Neutrophil (primary cell): ENCODE measurements at regions not wholly inside any gene's neighbourhood (a gene's known extent, or its start where the extent isn't known, plus 50 kb on each side); places are given as distances from the start of the nearest gene placed in this dataset.

Source experiments
- H3K27ac ChIP-seq: fragments of 200-600 bp; sonication (generic); 2 replicates; pipeline ENCODE4 v1.5.1; 2016; ENCODE audit warnings: mild to moderate bottlenecking, moderate library complexity
- H3K27me3 ChIP-seq: fragments of 200-600 bp; sonication (generic); 2 replicates; pipeline ENCODE4 v1.6.0; 2016; ENCODE audit warnings: mild to moderate bottlenecking
- H3K36me3 ChIP-seq: fragments of 200-600 bp; sonication (generic); 2 replicates; pipeline ENCODE4 v1.5.1; 2017
- H3K4me1 ChIP-seq, 2 experiments: fragments of 200-600 bp in 1 of 2; sonication (generic) in 1 of 2; 1 replicate in 1 of 2; 2 replicates in 1 of 2; pipeline versions ENCODE4 v1.5.1 to v1.6.1; 2013 to 2016; ENCODE audit warnings: low read depth in 1 of 2, low read length in 1 of 2, mild to moderate bottlenecking in 1 of 2, moderate library complexity in 1 of 2; ENCODE audit not compliant: control insufficient read depth in 1 of 2, insufficient read depth in 1 of 2
- H3K4me3 ChIP-seq, 2 experiments: fragments of 200-600 bp in 1 of 2; sonication (generic) in 1 of 2; 1 replicate in 1 of 2; 2 replicates in 1 of 2; pipeline ENCODE4 v1.5.1; 2013 to 2016; ENCODE audit warnings: low read depth in 1 of 2, low read length in 1 of 2, mild to moderate bottlenecking in 1 of 2, moderate library complexity in 1 of 2
- H3K9me3 ChIP-seq: fragments of 200-600 bp; sonication (generic); 2 replicates; pipeline ENCODE4 v1.5.1; 2016
- CTCF ChIP-seq: fragments of 200-600 bp; sonication (generic); IDR thresholded peaks from 2 replicates; pipeline ENCODE4 v1.5.1; 2016; ENCODE audit warnings: antibody characterized with exemption

GRCh38 chr4:81960961-81961360 is 412.8 kb downstream of the HNRNPD start:
- H3K4me3 ChIP-seq: no peak overlapping the region
- H3K9me3 ChIP-seq: no peaks in the 10 kb centered on the region
- H3K36me3 ChIP-seq: no peaks in the 10 kb centered on the region
- no peaks in the 10 kb centered on the region for H3K27me3 ChIP-seq
- H3K27ac ChIP-seq: no peak overlapping the region
- no peak for TF ChIP-seq CTCF
- H3K4me1 ChIP-seq: no peaks in the 10 kb centered on the region

- H3K9me3 ChIP-seq: no peaks in the 10 kb centered on the region
- H3K27me3 ChIP-seq: no peaks in the 10 kb centered on the region
- no peak overlapping the region for H3K27ac ChIP-seq
- TF ChIP-seq CTCF: no peak
- H3K4me1 ChIP-seq: no peaks in the 10 kb centered on the region
- no peak overlapping the region for H3K4me3 ChIP-seq
- no peaks in the 10 kb centered on the region for H3K36me3 ChIP-seq
These were observed 419.5 kb downstream of the HNRNPD start for GRCh38 chr4:81954271-81954670.

- Histone ChIP-seq H3K27me3 (peaks cover 8% of the 10 kb centered on the region), H3K27ac (no peak overlapping the region), H3K4me1 (no peaks in the 10 kb centered on the region), H3K36me3 (no peaks in the 10 kb centered on the region), H3K4me3 (no peak overlapping the region), H3K9me3 (no peaks in the 10 kb centered on the region)
- no peak for TF ChIP-seq CTCF
These were observed 421.8 kb downstream of the HNRNPD start for GRCh38 chr4:81951891-81952455.

GRCh38 chr4:81946996-81947395 is 426.8 kb downstream of the HNRNPD start:
- no peaks in the 10 kb centered on the region for H3K9me3 ChIP-seq
- H3K4me1 ChIP-seq: no peaks in the 10 kb centered on the region
- no peak overlapping the region for H3K4me3 ChIP-seq
- peaks cover 11% of the 10 kb centered on the region for H3K27me3 ChIP-seq
- H3K27ac ChIP-seq: no peak overlapping the region
- TF ChIP-seq CTCF: no peak
- no peaks in the 10 kb centered on the region for H3K36me3 ChIP-seq

- no peak overlapping the region for H3K27ac ChIP-seq
- no peaks in the 10 kb centered on the region for H3K36me3 ChIP-seq
- no peak overlapping the region for H3K4me3 ChIP-seq
- no peaks in the 10 kb centered on the region for H3K27me3 ChIP-seq
- no peak for TF ChIP-seq CTCF
- no peaks in the 10 kb centered on the region for H3K4me1 ChIP-seq
- H3K9me3 ChIP-seq: no peaks in the 10 kb centered on the region
These were observed 443.1 kb downstream of the HNRNPD start for GRCh38 chr4:81930506-81931238.
